ENCODE measurements at regions not wholly inside any gene's neighbourhood (a gene's known extent, or its start where the extent isn't known, plus 50 kb on each side); places are given as distances from the start of the nearest gene placed in this dataset.

GRCh38 chr9:82681809-82682208, 381.1 kb downstream of the RASEF start:
- DNase-seq = no peak
- H3K9ac ChIP-seq (ENCODE audit: extremely low read depth, insufficient read length, low read length) = no peak overlapping the region
- H3K23me2 ChIP-seq (ENCODE audit: insufficient read length, low read depth, low read length, poor library complexity, severe bottlenecking) = no peaks in the 10 kb centered on the region
- H2BK15ac ChIP-seq (ENCODE audit: low read depth, low read length) = no peak overlapping the region
- no peak overlapping the region for H3K18ac ChIP-seq (ENCODE audit: insufficient read length, low read depth, low read length)
- H3T11ph ChIP-seq (ENCODE audit: low read length) = no peak overlapping the region
- no peaks in the 10 kb centered on the region for H3K27me3 ChIP-seq (ENCODE audit: insufficient read depth, low read length)
- H3K4me1 Mint-ChIP-seq = peaks cover 12% of the 10 kb centered on the region in 2 experiments; a peak in 3 of 4 replicates
- no peak overlapping the region for H2BK120ac ChIP-seq (ENCODE audit: low read depth, low read length, poor library complexity, severe bottlenecking)
- H2BK20ac ChIP-seq (ENCODE audit: low read depth, low read length, poor library complexity, severe bottlenecking) = no peak overlapping the region
- H3K14ac ChIP-seq (ENCODE audit: insufficient read depth, low read length) = no peak overlapping the region
- H3K79me2 ChIP-seq (ENCODE audit: insufficient read depth, low read length) = no peaks in the 10 kb centered on the region
- no peak overlapping the region for H3K4me3 Mint-ChIP-seq
- H3K9me3 Mint-ChIP-seq = peaks cover 7 to 8% of the 10 kb centered on the region in 2 experiments; a peak in 3 of 5 replicates
- H3K27ac Mint-ChIP-seq = no peak overlapping the region
- H3K27ac ChIP-seq (ENCODE audit: insufficient read length, low read depth, low read length) = no peak overlapping the region
- no peak overlapping the region for H2BK12ac ChIP-seq (ENCODE audit: insufficient read length, low read depth, low read length)
- H4K91ac ChIP-seq (ENCODE audit: insufficient read length, low read depth, low read length) = no peak overlapping the region
- H3K4ac ChIP-seq (ENCODE audit: low read depth, low read length) = no peak overlapping the region
- no peak overlapping the region for H2AFZ ChIP-seq (ENCODE audit: low read length)
- no peak overlapping the region for H3K23ac ChIP-seq (ENCODE audit: insufficient read length, low read depth, low read length)
- no peak overlapping the region for H2AK5ac ChIP-seq (ENCODE audit: insufficient read length, low read length)
- no peak overlapping the region for H2BK5ac ChIP-seq (ENCODE audit: insufficient read length, low read length)
- H3K4me2 ChIP-seq (ENCODE audit: insufficient read depth, insufficient read length, low read length) = no peak overlapping the region
- no peak for TF ChIP-seq CTCF (conservative IDR thresholded peaks at IDR 0.05)
- no peak overlapping the region for H4K8ac ChIP-seq (replicated peaks; ENCODE audit: insufficient read length, low read depth, low read length)
- peaks cover 4 to 14% (median 7%) of the 10 kb centered on the region in 3 experiments for H3K36me3 Mint-ChIP-seq (ENCODE audit: insufficient read depth in 1 of 3, low read depth in 3 of 3)
- H3K79me1 ChIP-seq (ENCODE audit: insufficient read depth, low read depth, low read length, poor library complexity, severe bottlenecking) = no peaks in the 10 kb centered on the region
- no peak overlapping the region for H3K56ac ChIP-seq (ENCODE audit: insufficient read length, low read depth, low read length)
- H3K4me1 ChIP-seq (ENCODE audit: insufficient read depth, low read length) = no peaks in the 10 kb centered on the region
- H4K20me1 ChIP-seq (ENCODE audit: control insufficient read depth, insufficient read depth, insufficient read length) = no peaks in the 10 kb centered on the region
- no peaks in the 10 kb centered on the region for H3K9me3 ChIP-seq (ENCODE audit: control insufficient read depth, low read depth, low read length)
- H4K5ac ChIP-seq (ENCODE audit: insufficient read length, low read depth, low read length) = no peak overlapping the region
- H3K27me3 Mint-ChIP-seq (ENCODE audit: low read depth) = no peaks in the 10 kb centered on the region
